ENCODE measurements at regions not wholly inside any gene's neighbourhood (a gene's known extent, or its start where the extent isn't known, plus 50 kb on each side); places are given as distances from the start of the nearest gene placed in this dataset.

- TF ChIP-seq POLR2A (IDR thresholded peaks at IDR 0.05) (no peak), CTCF (IDR thresholded peaks at IDR 0.05) (no peak), EP300 (IDR thresholded peaks at IDR 0.05) (no peak)
- Histone ChIP-seq H3K4me3 (no peak overlapping the region), H3K4me1 (ENCODE audit: insufficient read depth) (no peaks in the 10 kb centered on the region), H3K36me3 (no peaks in the 10 kb centered on the region), H3K9me3 (no peaks in the 10 kb centered on the region), H3K27me3 (no peaks in the 10 kb centered on the region), H3K27ac (no peak overlapping the region)
- intact Hi-C loops (cut with DNase I): no loop called here
- DNase-seq: no peak
- WGBS, 3 donors: 85 to 92% (median 86%) methylated on average over 5 of the region's 5 CpGs
These were observed 186.5 kb upstream of the TCF4 start for GRCh38 chr18:55774505-55774904.

DNA sequence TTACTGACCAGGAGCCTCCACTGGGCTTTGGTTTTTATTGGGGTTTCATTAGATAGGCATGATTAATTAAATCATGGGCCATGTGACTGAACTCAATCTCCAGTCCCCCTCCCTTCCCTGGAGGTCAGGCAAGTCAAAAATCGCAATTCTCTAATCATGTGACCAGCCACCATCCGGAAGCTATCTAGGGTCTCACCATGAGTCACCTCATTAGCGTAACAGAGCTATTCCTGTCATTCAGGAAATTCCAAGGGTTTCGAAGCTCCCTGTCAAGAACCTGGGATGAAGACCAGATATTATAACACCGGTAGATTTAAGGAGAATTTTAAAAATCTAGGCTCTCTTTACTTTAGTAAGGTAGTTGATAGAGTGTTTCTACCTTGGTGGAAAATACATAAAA lies 180.3 kb upstream of the TCF4 start:
- no peak overlapping the region for H3K27ac ChIP-seq
- intact Hi-C loops (cut with DNase I): no loop called here
- 79 to 81% (median 79%) methylated on average over 5 of the region's 5 CpGs for WGBS, 3 donors
- no peaks in the 10 kb centered on the region for H3K9me3 ChIP-seq
- H3K36me3 ChIP-seq: no peaks in the 10 kb centered on the region
- TF ChIP-seq CTCF (IDR thresholded peaks at IDR 0.05): no peak
- TF ChIP-seq EP300 (IDR thresholded peaks at IDR 0.05): no peak
- no peak for TF ChIP-seq POLR2A (IDR thresholded peaks at IDR 0.05)
- H3K4me1 ChIP-seq (ENCODE audit: insufficient read depth): no peaks in the 10 kb centered on the region
- H3K4me3 ChIP-seq: no peak overlapping the region
- no peaks in the 10 kb centered on the region for H3K27me3 ChIP-seq
- no peak for DNase-seq

DNA sequence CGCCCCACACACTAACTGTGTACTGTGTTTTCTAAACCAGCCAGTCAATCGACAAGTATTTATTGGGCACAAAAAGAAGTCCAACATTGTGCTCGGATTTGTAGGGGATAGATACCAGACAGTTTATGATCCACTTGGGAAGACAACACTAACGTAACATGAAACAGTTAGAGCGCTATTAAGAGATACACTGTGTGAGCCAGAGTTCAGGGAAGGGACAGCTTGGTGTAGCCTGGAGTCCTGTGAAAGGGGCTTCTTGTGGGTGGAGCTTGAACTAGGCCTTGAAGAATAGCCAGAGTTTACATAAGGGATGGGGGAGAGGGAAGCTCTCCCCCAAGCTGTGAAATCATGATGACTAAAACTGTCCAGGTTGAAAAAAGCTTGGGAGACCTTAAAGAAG lies 176.4 kb upstream of the TCF4 start:
- Histone ChIP-seq H3K27me3 (no peaks in the 10 kb centered on the region), H3K27ac (no peak overlapping the region), H3K4me1 (ENCODE audit: insufficient read depth) (no peaks in the 10 kb centered on the region), H3K36me3 (no peaks in the 10 kb centered on the region), H3K4me3 (no peak overlapping the region), H3K9me3 (no peaks in the 10 kb centered on the region)
- TF ChIP-seq CTCF (IDR thresholded peaks at IDR 0.05) (no peak), EP300 (IDR thresholded peaks at IDR 0.05) (no peak)
- no peak for DNase-seq
- intact Hi-C loops (cut with DNase I): no loop called here
- WGBS, 3 donors: 41 to 49% (median 45%) methylated on average over 5 of the region's 5 CpGs

- no peak for TF ChIP-seq EP300 (IDR thresholded peaks at IDR 0.05)
- no peak for TF ChIP-seq POLR2A (IDR thresholded peaks at IDR 0.05)
- no peak for TF ChIP-seq CTCF (IDR thresholded peaks at IDR 0.05)
- no peak for DNase-seq
These were observed 175.8 kb upstream of the TCF4 start for GRCh38 chr18:55763805-55764204.

DNA sequence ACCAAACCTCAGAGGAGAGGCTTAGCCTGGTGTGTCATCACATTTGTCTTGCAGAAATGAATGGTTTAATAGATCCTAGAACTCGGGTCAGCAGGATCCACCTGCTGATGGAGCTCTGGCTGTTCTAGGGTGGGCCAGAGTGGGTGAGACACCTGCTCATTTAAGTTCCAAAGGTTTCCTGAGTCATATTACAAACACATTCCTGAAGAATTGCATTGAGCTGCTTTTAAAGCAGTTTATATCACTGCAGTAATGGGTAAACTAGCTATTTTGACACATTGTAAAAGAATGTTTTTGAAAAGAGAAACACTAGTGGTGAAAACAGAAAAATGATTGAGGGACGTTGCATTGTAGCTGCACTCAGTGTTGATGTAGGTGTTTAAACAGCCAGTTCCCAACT lies 175.3 kb upstream of the TCF4 start:
- Histone ChIP-seq H3K9me3 (no peaks in the 10 kb centered on the region), H3K27me3 (no peaks in the 10 kb centered on the region), H3K4me3 (no peak overlapping the region), H3K4me1 (ENCODE audit: insufficient read depth) (no peaks in the 10 kb centered on the region), H3K36me3 (no peaks in the 10 kb centered on the region), H3K27ac (no peak overlapping the region)
- WGBS, 3 donors: 49 to 58% (median 52%) methylated on average over 2 of the region's 2 CpGs
- DNase-seq: no peak
- no peak for TF ChIP-seq POLR2A (IDR thresholded peaks at IDR 0.05)
- TF ChIP-seq EP300 (IDR thresholded peaks at IDR 0.05): no peak
- no peak for TF ChIP-seq CTCF (IDR thresholded peaks at IDR 0.05)
- intact Hi-C loops (cut with DNase I): no loop called here

More at GRCh38 chr18:55763805-55764204, 175.8 kb upstream of the TCF4 start:
- intact Hi-C loops (cut with DNase I): no loop called here
- H3K27me3 ChIP-seq: no peaks in the 10 kb centered on the region
- 72% methylated on average over 4 of the region's 4 CpGs for WGBS, 3 donors
- no peak overlapping the region for H3K4me3 ChIP-seq
- H3K36me3 ChIP-seq: no peaks in the 10 kb centered on the region
- H3K4me1 ChIP-seq (ENCODE audit: insufficient read depth): no peaks in the 10 kb centered on the region
- no peaks in the 10 kb centered on the region for H3K9me3 ChIP-seq
- no peak overlapping the region for H3K27ac ChIP-seq

Measured in ovary (tissue), 7 donors.